ENCODE measurements at regions not wholly inside any gene's neighbourhood (a gene's known extent, or its start where the extent isn't known, plus 50 kb on each side); places are given as distances from the start of the nearest gene placed in this dataset.

DNA sequence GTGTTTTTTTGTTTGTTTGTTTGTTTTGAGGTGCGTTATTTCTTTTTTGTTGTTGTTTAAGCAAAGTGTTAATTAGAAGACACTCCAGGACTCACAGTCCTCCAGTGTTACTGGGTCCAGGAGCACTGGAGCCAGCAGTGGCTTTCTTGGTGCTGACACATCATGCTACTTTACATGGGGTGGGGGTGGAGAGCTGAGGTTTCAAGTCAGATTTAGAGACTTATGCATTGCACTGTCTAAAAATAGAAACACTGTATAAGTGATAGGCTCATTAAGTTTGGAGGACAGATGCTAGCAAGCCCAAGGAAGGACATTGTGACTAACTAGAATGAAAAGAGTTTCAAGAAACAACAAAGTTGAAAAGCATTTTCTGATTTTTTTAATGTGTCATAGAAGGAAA, 2209.2 kb downstream of the MAT2B start:
- H4K20me1 ChIP-seq (ENCODE audit: insufficient read depth, low read length), result no peaks in the 10 kb centered on the region
- H3K79me2 ChIP-seq (ENCODE audit: insufficient read depth, low read depth, low read length), result no peaks in the 10 kb centered on the region
- no peaks in the 10 kb centered on the region for H3K36me3 ChIP-seq (ENCODE audit: insufficient read depth, low read length)
- H3K4me2 ChIP-seq (ENCODE audit: low read length), result no peak overlapping the region
- H2AFZ ChIP-seq (ENCODE audit: low read length), result no peak overlapping the region
- no peak for TF ChIP-seq EZH2phosphoT487 (IDR thresholded peaks at IDR 0.05; ENCODE audit: borderline replicate concordance, low read depth, low read length)
- TF ChIP-seq, protein P1, sequence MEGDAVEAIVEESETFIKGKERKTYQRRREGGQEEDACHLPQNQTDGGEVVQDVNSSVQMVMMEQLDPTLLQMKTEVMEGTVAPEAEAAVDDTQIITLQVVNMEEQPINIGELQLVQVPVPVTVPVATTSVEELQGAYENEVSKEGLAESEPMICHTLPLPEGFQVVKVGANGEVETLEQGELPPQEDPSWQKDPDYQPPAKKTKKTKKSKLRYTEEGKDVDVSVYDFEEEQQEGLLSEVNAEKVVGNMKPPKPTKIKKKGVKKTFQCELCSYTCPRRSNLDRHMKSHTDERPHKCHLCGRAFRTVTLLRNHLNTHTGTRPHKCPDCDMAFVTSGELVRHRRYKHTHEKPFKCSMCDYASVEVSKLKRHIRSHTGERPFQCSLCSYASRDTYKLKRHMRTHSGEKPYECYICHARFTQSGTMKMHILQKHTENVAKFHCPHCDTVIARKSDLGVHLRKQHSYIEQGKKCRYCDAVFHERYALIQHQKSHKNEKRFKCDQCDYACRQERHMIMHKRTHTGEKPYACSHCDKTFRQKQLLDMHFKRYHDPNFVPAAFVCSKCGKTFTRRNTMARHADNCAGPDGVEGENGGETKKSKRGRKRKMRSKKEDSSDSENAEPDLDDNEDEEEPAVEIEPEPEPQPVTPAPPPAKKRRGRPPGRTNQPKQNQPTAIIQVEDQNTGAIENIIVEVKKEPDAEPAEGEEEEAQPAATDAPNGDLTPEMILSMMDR (conservative IDR thresholded peaks at IDR 0.05; ENCODE audit: low read length), result no peak
- H3K9me2 ChIP-seq (ENCODE audit: insufficient read depth, low read length), result no peaks in the 10 kb centered on the region
- H3K27ac ChIP-seq (ENCODE audit: low read depth, low read length, poor library complexity, severe bottlenecking), result no peak overlapping the region
- H3K9me3 ChIP-seq (ENCODE audit: low read length), result no peaks in the 10 kb centered on the region
- no peak for DNase-seq (ENCODE audit: low spot score)
- H3K4me3 ChIP-seq (ENCODE audit: low read depth, low read length, poor library complexity, severe bottlenecking), result no peak overlapping the region
- no peaks in the 10 kb centered on the region for H3K4me1 ChIP-seq (ENCODE audit: insufficient read depth, low read length, poor library complexity, severe bottlenecking)
- intact Hi-C loops (cut with micrococcal nuclease; ENCODE audit: unreplicated experiment), result no loop called here
- CTCF ChIA-PET (ENCODE audit: unreplicated experiment), result no interaction called here
- BruUV-seq (replicated peaks), result no TSS peak
- POLR2A ChIA-PET, result no interaction called here

DNA sequence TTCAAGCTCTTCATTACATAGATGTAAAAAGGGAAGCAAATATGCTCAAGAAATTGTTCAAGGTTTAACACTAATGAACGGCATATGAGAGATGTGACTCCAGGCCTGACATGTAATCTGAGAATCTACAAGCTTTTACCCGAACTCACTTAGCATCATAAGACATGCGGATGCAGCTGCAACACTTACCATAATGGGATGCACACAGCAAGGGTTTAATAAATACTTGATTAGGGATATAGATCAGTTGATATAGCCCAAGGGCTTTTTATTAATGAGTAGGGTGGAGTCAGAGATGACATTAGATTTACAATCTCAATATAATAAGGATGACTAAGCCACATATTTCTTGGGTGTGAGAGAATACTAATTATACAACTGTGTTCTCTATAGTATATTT, 2215.5 kb downstream of the MAT2B start:
- BruUV-seq (replicated peaks), result no TSS peak
- Histone ChIP-seq H3K79me2 (ENCODE audit: insufficient read depth, low read depth, low read length) (no peaks in the 10 kb centered on the region), H3K4me2 (ENCODE audit: low read length) (no peak overlapping the region), H3K4me1 (ENCODE audit: insufficient read depth, low read length, poor library complexity, severe bottlenecking) (no peaks in the 10 kb centered on the region), H3K27ac (ENCODE audit: low read depth, low read length, poor library complexity, severe bottlenecking) (no peak overlapping the region), H2AFZ (ENCODE audit: low read length) (no peak overlapping the region), H3K9me2 (ENCODE audit: insufficient read depth, low read length) (no peaks in the 10 kb centered on the region), H4K20me1 (ENCODE audit: insufficient read depth, low read length) (no peaks in the 10 kb centered on the region), H3K4me3 (ENCODE audit: low read depth, low read length, poor library complexity, severe bottlenecking) (no peak overlapping the region), H3K36me3 (ENCODE audit: insufficient read depth, low read length) (no peaks in the 10 kb centered on the region), H3K9me3 (ENCODE audit: low read length) (no peaks in the 10 kb centered on the region)
- ChIA-PET CTCF (ENCODE audit: unreplicated experiment) (no interaction called here), POLR2A (no interaction called here)
- intact Hi-C loops (cut with micrococcal nuclease; ENCODE audit: unreplicated experiment), result no loop called here
- no peak for DNase-seq (ENCODE audit: low spot score)
- TF ChIP-seq, protein P1 (conservative IDR thresholded peaks at IDR 0.05; ENCODE audit: low read length), result no peak
- no peak for TF ChIP-seq EZH2phosphoT487 (IDR thresholded peaks at IDR 0.05; ENCODE audit: borderline replicate concordance, low read depth, low read length)

DNA sequence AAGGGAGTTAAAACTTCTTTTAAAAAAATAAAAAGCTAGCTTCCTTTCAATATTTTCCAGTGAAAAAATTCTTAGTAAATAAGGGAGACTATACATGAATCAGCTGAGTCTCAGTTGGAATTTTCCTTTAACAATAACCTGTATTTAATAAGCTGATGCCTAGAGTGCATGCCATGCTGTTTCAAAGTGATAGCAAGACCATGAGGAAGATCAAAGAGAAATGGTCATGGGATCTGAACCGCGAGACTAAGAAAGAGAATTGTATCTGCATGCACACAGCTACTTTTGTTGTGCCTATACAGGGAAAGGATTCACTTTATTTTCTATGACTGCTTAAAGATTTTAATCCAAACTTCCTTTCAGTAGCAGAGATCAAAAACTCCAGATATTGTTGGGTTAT, 2217.0 kb downstream of the MAT2B start:
- TF ChIP-seq, protein P1 (conservative IDR thresholded peaks at IDR 0.05; ENCODE audit: low read length), result no peak
- no peak for TF ChIP-seq EZH2phosphoT487 (IDR thresholded peaks at IDR 0.05; ENCODE audit: borderline replicate concordance, low read depth, low read length)
- POLR2A ChIA-PET, result no interaction called here
- H3K9me3 ChIP-seq (ENCODE audit: low read length), result no peaks in the 10 kb centered on the region
- no TSS peak for BruUV-seq (replicated peaks)
- no peak for DNase-seq (ENCODE audit: low spot score)
- H3K4me3 ChIP-seq (ENCODE audit: low read depth, low read length, poor library complexity, severe bottlenecking), result no peak overlapping the region
- H3K4me1 ChIP-seq (ENCODE audit: insufficient read depth, low read length, poor library complexity, severe bottlenecking), result no peaks in the 10 kb centered on the region
- no peaks in the 10 kb centered on the region for H3K79me2 ChIP-seq (ENCODE audit: insufficient read depth, low read depth, low read length)
- no peak overlapping the region for H3K4me2 ChIP-seq (ENCODE audit: low read length)
- H2AFZ ChIP-seq (ENCODE audit: low read length), result no peak overlapping the region
- no peaks in the 10 kb centered on the region for H4K20me1 ChIP-seq (ENCODE audit: insufficient read depth, low read length)
- no peaks in the 10 kb centered on the region for H3K9me2 ChIP-seq (ENCODE audit: insufficient read depth, low read length)
- CTCF ChIA-PET (ENCODE audit: unreplicated experiment), result no interaction called here
- intact Hi-C loops (cut with micrococcal nuclease; ENCODE audit: unreplicated experiment), result no loop called here
- no peaks in the 10 kb centered on the region for H3K36me3 ChIP-seq (ENCODE audit: insufficient read depth, low read length)
- no peak overlapping the region for H3K27ac ChIP-seq (ENCODE audit: low read depth, low read length, poor library complexity, severe bottlenecking)
